ENCODE measurements at regions not wholly inside any gene's neighbourhood (a gene's known extent, or its start where the extent isn't known, plus 50 kb on each side); places are given as distances from the start of the nearest gene placed in this dataset.

- ChIA-PET CTCF (interaction anchor here (0.5 kb wide), 1 partner anchor 511 kb away, joined by 3 read pairs; no protein-coding TSS in a partner anchor), POLR2A (no interaction called here)
- DNase-seq (ENCODE audit: extremely low spot score), result no peak
- TF ChIP-seq FOXM1 (IDR thresholded peaks at IDR 0.05; ENCODE audit: borderline replicate concordance), result no peak
- TF ChIP-seq NFRKB (IDR thresholded peaks at IDR 0.05), result no peak
- TF ChIP-seq FOXK2 (IDR thresholded peaks at IDR 0.05), result no peak
These were observed 244.2 kb upstream of the RIMS1 start for GRCh38 chr6:71642120-71642519.

GRCh38 chr6:71642793-71643192, 243.6 kb upstream of the RIMS1 start:
- ChIA-PET POLR2A (no interaction called here), CTCF (no interaction called here)
- TF ChIP-seq FOXK2 (IDR thresholded peaks at IDR 0.05), result no peak
- no peak for TF ChIP-seq CTBP1 (IDR thresholded peaks at IDR 0.05; ENCODE audit: borderline replicate concordance)
- no peak for TF ChIP-seq ZNF384 (IDR thresholded peaks at IDR 0.05)
- no peak for TF ChIP-seq TARDBP (IDR thresholded peaks at IDR 0.05)
- no peak for TF ChIP-seq SP1 (IDR thresholded peaks at IDR 0.05)
- TF ChIP-seq ARNT (IDR thresholded peaks at IDR 0.05), result no peak
- no peak for TF ChIP-seq ELF4 (IDR thresholded peaks at IDR 0.05)
- no peak for TF ChIP-seq BHLHE40 (IDR thresholded peaks at IDR 0.05; ENCODE audit: borderline replicate concordance)
- DNase-seq (ENCODE audit: extremely low spot score), result no peak

- CTCF ChIA-PET, result no interaction called here
- no peak for DNase-seq (ENCODE audit: extremely low spot score)
- TF ChIP-seq TARDBP (IDR thresholded peaks at IDR 0.05) (no peak), FOXA1 (IDR thresholded peaks at IDR 0.05) (no peak), L3MBTL2 (conservative IDR thresholded peaks at IDR 0.05) (no peak), CTBP1 (IDR thresholded peaks at IDR 0.05; ENCODE audit: borderline replicate concordance) (no peak), SUZ12 (IDR thresholded peaks at IDR 0.05) (no peak), PKNOX1 (IDR thresholded peaks at IDR 0.05) (no peak), HDGF (IDR thresholded peaks at IDR 0.05; ENCODE audit: borderline replicate concordance) (no peak), FOXM1 (IDR thresholded peaks at IDR 0.05; ENCODE audit: borderline replicate concordance) (no peak), ARNT (IDR thresholded peaks at IDR 0.05) (no peak), ZNF384 (IDR thresholded peaks at IDR 0.05) (no peak), NFRKB (IDR thresholded peaks at IDR 0.05) (no peak), SP1 (IDR thresholded peaks at IDR 0.05) (no peak)
- POLR2A ChIA-PET, result no interaction called here
These were observed 241.1 kb upstream of the RIMS1 start for GRCh38 chr6:71645299-71645698.

GRCh38 chr6:71649915-71650314, 236.4 kb upstream of the RIMS1 start:
- DNase-seq (ENCODE audit: extremely low spot score), result no peak
- ChIA-PET POLR2A (no interaction called here), CTCF (no interaction called here)
- TF ChIP-seq PKNOX1 (IDR thresholded peaks at IDR 0.05) (no peak), FOXA1 (IDR thresholded peaks at IDR 0.05) (no peak), NFRKB (IDR thresholded peaks at IDR 0.05) (no peak), ARNT (IDR thresholded peaks at IDR 0.05) (no peak), SP1 (IDR thresholded peaks at IDR 0.05) (no peak), CTBP1 (IDR thresholded peaks at IDR 0.05; ENCODE audit: borderline replicate concordance) (no peak), L3MBTL2 (conservative IDR thresholded peaks at IDR 0.05) (no peak), LEF1 (IDR thresholded peaks at IDR 0.05; ENCODE audit: borderline replicate concordance) (no peak), ZNF384 (IDR thresholded peaks at IDR 0.05) (no peak)

- DNase-seq (ENCODE audit: extremely low spot score), result no peak
- POLR2A ChIA-PET, result no interaction called here
- no peak for TF ChIP-seq ARNT (IDR thresholded peaks at IDR 0.05)
- TF ChIP-seq FOXA1 (IDR thresholded peaks at IDR 0.05), result no peak
- TF ChIP-seq PKNOX1 (IDR thresholded peaks at IDR 0.05), result no peak
- TF ChIP-seq LEF1 (IDR thresholded peaks at IDR 0.05; ENCODE audit: borderline replicate concordance), result no peak
- CTCF ChIA-PET, result interaction anchor here (0.7 kb wide), 1 partner anchor 479 kb away, joined by 3 read pairs; no protein-coding TSS in a partner anchor
These were observed 234.7 kb upstream of the RIMS1 start for GRCh38 chr6:71651636-71652035.

- ChIA-PET CTCF (no interaction called here), POLR2A (no interaction called here)
- no peak for DNase-seq (ENCODE audit: extremely low spot score)
- no peak for TF ChIP-seq CTBP1 (IDR thresholded peaks at IDR 0.05; ENCODE audit: borderline replicate concordance)
- no peak for TF ChIP-seq FOXK2 (IDR thresholded peaks at IDR 0.05)
- TF ChIP-seq ELF4 (IDR thresholded peaks at IDR 0.05), result no peak
- TF ChIP-seq SUZ12 (IDR thresholded peaks at IDR 0.05), result no peak
- TF ChIP-seq HDGF (IDR thresholded peaks at IDR 0.05; ENCODE audit: borderline replicate concordance), result no peak
- no peak for TF ChIP-seq ZNF384 (IDR thresholded peaks at IDR 0.05)
- TF ChIP-seq BHLHE40 (IDR thresholded peaks at IDR 0.05; ENCODE audit: borderline replicate concordance), result no peak
- TF ChIP-seq ARNT (IDR thresholded peaks at IDR 0.05), result no peak
- TF ChIP-seq SP1 (IDR thresholded peaks at IDR 0.05), result no peak
- TF ChIP-seq NFRKB (IDR thresholded peaks at IDR 0.05), result no peak
- TF ChIP-seq TARDBP (IDR thresholded peaks at IDR 0.05), result no peak
- no peak for TF ChIP-seq LEF1 (IDR thresholded peaks at IDR 0.05; ENCODE audit: borderline replicate concordance)
- TF ChIP-seq PKNOX1 (IDR thresholded peaks at IDR 0.05), result no peak
- TF ChIP-seq FOXA1 (IDR thresholded peaks at IDR 0.05), result no peak
- no peak for TF ChIP-seq FOXM1 (IDR thresholded peaks at IDR 0.05; ENCODE audit: borderline replicate concordance)
- TF ChIP-seq L3MBTL2 (conservative IDR thresholded peaks at IDR 0.05), result no peak
These were observed 230.2 kb upstream of the RIMS1 start for GRCh38 chr6:71656121-71656520.
